Type B pancreatic cell (in vitro differentiated cells): ENCODE measurements at regions not wholly inside any gene's neighbourhood (a gene's known extent, or its start where the extent isn't known, plus 50 kb on each side); places are given as distances from the start of the nearest gene placed in this dataset.

Experiments
- DNase-seq: peaks from one replicate; pipeline ENCODE4 v3.0.0; 2021; ENCODE audit warnings: mixed read lengths; ENCODE audit not compliant: unreplicated experiment; ENCODE audit errors: extremely low spot score
- H3K27ac Mint-ChIP-seq: 2 replicates; pipeline ENCODE4 v1.8.0; 2021; ENCODE audit warnings: mild to moderate bottlenecking, mixed read lengths
- H3K27me3 Mint-ChIP-seq: 2 replicates; pipeline ENCODE4 v1.8.0; 2021; ENCODE audit warnings: mixed read lengths
- H3K36me3 Mint-ChIP-seq: 2 replicates; pipeline ENCODE4 v1.8.0; 2021; ENCODE audit warnings: mixed read lengths
- H3K4me1 Mint-ChIP-seq: one replicate; pipeline ENCODE4 v1.8.0; 2021; ENCODE audit warnings: mixed read lengths; ENCODE audit not compliant: unreplicated experiment
- H3K4me3 Mint-ChIP-seq: 2 replicates; pipeline ENCODE4 v1.8.0; 2021; ENCODE audit warnings: mild to moderate bottlenecking, mixed read lengths
- H3K9me3 Mint-ChIP-seq: 2 replicates; pipeline ENCODE4 v1.8.0; 2021; ENCODE audit warnings: mixed read lengths
- CTCF ChIP-seq: fragments of 200-600 bp; sonication (generic); conservative IDR thresholded peaks from 2 replicates; pipeline ENCODE4 v1.5.0; 2021; ENCODE audit warnings: antibody characterized with exemption, mild to moderate bottlenecking

- DNase-seq, result no peak
- no peaks in the 10 kb centered on the region for H3K36me3 Mint-ChIP-seq
- H3K9me3 Mint-ChIP-seq, result no peaks in the 10 kb centered on the region
- no peak overlapping the region for H3K4me3 Mint-ChIP-seq
- H3K27ac Mint-ChIP-seq, result no peak overlapping the region
- peaks cover 7% of the 10 kb centered on the region for H3K27me3 Mint-ChIP-seq
- peaks cover 20% of the 10 kb centered on the region for H3K4me1 Mint-ChIP-seq
- TF ChIP-seq CTCF, result no peak
Observed at GRCh38 chr10:79012567-79012966, 56.2 kb upstream of the ZMIZ1 start.

- Mint-ChIP-seq H3K27me3 (peaks cover 4% of the 10 kb centered on the region), H3K4me1 (peaks cover 18% of the 10 kb centered on the region), H3K36me3 (no peaks in the 10 kb centered on the region), H3K27ac (no peak overlapping the region), H3K4me3 (no peak overlapping the region), H3K9me3 (no peaks in the 10 kb centered on the region)
- TF ChIP-seq CTCF, result no peak
- DNase-seq, result no peak
Observed at GRCh38 chr10:79013406-79013987, 55.3 kb upstream of the ZMIZ1 start.

- Mint-ChIP-seq H3K4me3 (no peak overlapping the region), H3K27me3 (peaks cover 4% of the 10 kb centered on the region), H3K4me1 (peaks cover 15% of the 10 kb centered on the region), H3K9me3 (no peaks in the 10 kb centered on the region), H3K36me3 (no peaks in the 10 kb centered on the region), H3K27ac (no peak overlapping the region)
- DNase-seq, result no peak
- TF ChIP-seq CTCF, result no peak
Observed at GRCh38 chr10:79014796-79015195, 54.0 kb upstream of the ZMIZ1 start.

- Mint-ChIP-seq H3K27ac (no peak overlapping the region), H3K9me3 (no peaks in the 10 kb centered on the region), H3K27me3 (peaks cover under 1% of the 10 kb centered on the region), H3K36me3 (no peaks in the 10 kb centered on the region), H3K4me3 (no peak overlapping the region), H3K4me1 (peaks cover 23% of the 10 kb centered on the region)
- DNase-seq, result no peak
- TF ChIP-seq CTCF, result no peak
Observed at GRCh38 chr10:79017882-79018520, 50.8 kb upstream of the ZMIZ1 start.

GRCh38 chr10:79018521-79019011 lies 50.2 kb upstream of the ZMIZ1 start:
- Mint-ChIP-seq H3K4me1 (peaks cover 21% of the 10 kb centered on the region), H3K27ac (no peak overlapping the region), H3K4me3 (no peak overlapping the region), H3K27me3 (no peaks in the 10 kb centered on the region), H3K9me3 (no peaks in the 10 kb centered on the region), H3K36me3 (no peaks in the 10 kb centered on the region)
- DNase-seq, result no peak
- TF ChIP-seq CTCF, result no peak
